ENCODE measurements at regions not wholly inside any gene's neighbourhood (a gene's known extent, or its start where the extent isn't known, plus 50 kb on each side); places are given as distances from the start of the nearest gene placed in this dataset.

DNA sequence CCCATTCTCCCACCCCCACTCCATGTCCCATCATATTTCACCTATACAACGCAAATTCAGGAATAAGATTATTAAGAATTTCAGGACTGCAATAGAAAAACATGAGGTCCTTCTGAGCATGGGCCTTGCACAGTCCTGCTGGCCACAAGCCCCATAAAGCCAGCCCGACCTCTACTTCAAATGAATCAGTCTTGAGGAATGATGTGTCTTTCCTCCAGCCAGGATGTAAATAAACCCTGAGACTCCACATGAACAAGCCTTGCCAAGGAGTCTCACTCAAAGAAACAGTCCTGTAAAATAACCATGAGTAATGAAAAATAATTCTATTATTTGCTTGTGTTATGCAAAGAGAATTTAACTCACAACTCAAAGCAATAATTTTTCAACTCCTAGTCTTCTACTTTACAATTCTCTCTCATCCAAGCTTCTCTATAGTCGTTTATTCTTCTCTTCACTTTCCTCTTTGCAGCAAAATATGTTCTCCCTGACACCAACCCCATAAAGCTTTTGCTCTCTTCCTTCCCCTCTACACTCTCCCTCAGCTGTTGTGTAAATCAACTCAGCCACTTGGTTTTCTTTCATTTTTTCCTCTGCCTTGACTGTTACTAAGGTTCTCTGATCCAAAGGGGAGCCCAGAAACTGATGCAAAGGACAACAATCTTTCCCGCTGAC lies 140.1 kb upstream of the MOCS2 start:
- TF ChIP-seq, protein P1, sequence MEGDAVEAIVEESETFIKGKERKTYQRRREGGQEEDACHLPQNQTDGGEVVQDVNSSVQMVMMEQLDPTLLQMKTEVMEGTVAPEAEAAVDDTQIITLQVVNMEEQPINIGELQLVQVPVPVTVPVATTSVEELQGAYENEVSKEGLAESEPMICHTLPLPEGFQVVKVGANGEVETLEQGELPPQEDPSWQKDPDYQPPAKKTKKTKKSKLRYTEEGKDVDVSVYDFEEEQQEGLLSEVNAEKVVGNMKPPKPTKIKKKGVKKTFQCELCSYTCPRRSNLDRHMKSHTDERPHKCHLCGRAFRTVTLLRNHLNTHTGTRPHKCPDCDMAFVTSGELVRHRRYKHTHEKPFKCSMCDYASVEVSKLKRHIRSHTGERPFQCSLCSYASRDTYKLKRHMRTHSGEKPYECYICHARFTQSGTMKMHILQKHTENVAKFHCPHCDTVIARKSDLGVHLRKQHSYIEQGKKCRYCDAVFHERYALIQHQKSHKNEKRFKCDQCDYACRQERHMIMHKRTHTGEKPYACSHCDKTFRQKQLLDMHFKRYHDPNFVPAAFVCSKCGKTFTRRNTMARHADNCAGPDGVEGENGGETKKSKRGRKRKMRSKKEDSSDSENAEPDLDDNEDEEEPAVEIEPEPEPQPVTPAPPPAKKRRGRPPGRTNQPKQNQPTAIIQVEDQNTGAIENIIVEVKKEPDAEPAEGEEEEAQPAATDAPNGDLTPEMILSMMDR (optimal IDR thresholded peaks at IDR 0.05 in 1 of 3, IDR thresholded peaks at IDR 0.05 in 1 of 3, conservative IDR thresholded peaks at IDR 0.05 in 1 of 3; ENCODE audit: extremely low read depth in 1 of 3, insufficient read depth in 2 of 3, low read length in 3 of 3): no peak
- TF ChIP-seq EZH2 (IDR thresholded peaks at IDR 0.05; ENCODE audit: low read length): no peak

Measured in keratinocyte (primary cell).